H9 (cell line): ENCODE measurements at regions not wholly inside any gene's neighbourhood (a gene's known extent, or its start where the extent isn't known, plus 50 kb on each side); places are given as distances from the start of the nearest gene placed in this dataset.

ENCODE experiments used
- DNase-seq: peaks from one replicate; pipeline ENCODE4 v3.0.0-alpha.2; 2017
- H2AFZ ChIP-seq: one replicate; pipeline ENCODE4 v1.6.1; 2013; ENCODE audit warnings: mild to moderate bottlenecking, low read length, control low read depth, moderate library complexity
- H2AK5ac ChIP-seq: 2 replicates; pipeline ENCODE4 v1.6.1; 2013; ENCODE audit warnings: low read length, control low read depth, mixed read lengths; ENCODE audit not compliant: insufficient read length
- H2BK120ac ChIP-seq: one replicate; pipeline ENCODE4 v1.6.1; 2013; ENCODE audit warnings: low read depth, mild to moderate bottlenecking, low read length, control low read depth, inconsistent platforms; ENCODE audit not compliant: poor library complexity, severe bottlenecking
- H2BK12ac ChIP-seq: 2 replicates; pipeline ENCODE4 v1.6.1; 2013; ENCODE audit warnings: low read length, control low read depth, mixed read lengths, low read depth; ENCODE audit not compliant: insufficient read length
- H2BK15ac ChIP-seq: 2 replicates; pipeline ENCODE4 v1.6.1; 2013; ENCODE audit warnings: low read depth, low read length, control low read depth
- H2BK20ac ChIP-seq: one replicate; pipeline ENCODE4 v1.6.1; 2013; ENCODE audit warnings: low read depth, mild to moderate bottlenecking, low read length, control low read depth, inconsistent platforms; ENCODE audit not compliant: poor library complexity, severe bottlenecking
- H2BK5ac ChIP-seq: 2 replicates; pipeline ENCODE4 v1.6.1; 2013; ENCODE audit warnings: low read length, control low read depth, mixed read lengths; ENCODE audit not compliant: insufficient read length
- H3K14ac ChIP-seq: 2 replicates; pipeline ENCODE4 v1.6.1; 2013; ENCODE audit warnings: low read length, control low read depth; ENCODE audit not compliant: insufficient read depth
- H3K18ac ChIP-seq: 2 replicates; pipeline ENCODE4 v1.6.1; 2013; ENCODE audit warnings: low read depth, mild to moderate bottlenecking, mixed read lengths, low read length, control low read depth; ENCODE audit not compliant: insufficient read length
- H3K23ac ChIP-seq: 2 replicates; pipeline ENCODE4 v1.6.1; 2013; ENCODE audit warnings: low read length, control low read depth, mixed read lengths, low read depth; ENCODE audit not compliant: insufficient read length
- H3K23me2 ChIP-seq: 2 replicates; pipeline ENCODE4 v1.6.1; 2013; ENCODE audit warnings: low read depth, mild to moderate bottlenecking, mixed read lengths, low read length, control low read depth; ENCODE audit not compliant: insufficient read length, poor library complexity, severe bottlenecking
- H3K27ac ChIP-seq: 2 replicates; pipeline ENCODE4 v1.5.1; 2013; ENCODE audit warnings: low read length, control low read depth, mixed read lengths, low read depth; ENCODE audit not compliant: insufficient read length
- H3K27me3 ChIP-seq: 2 replicates; pipeline ENCODE4 v1.6.1; 2013; ENCODE audit warnings: low read length, control low read depth, inconsistent platforms; ENCODE audit not compliant: insufficient read depth
- H3K4ac ChIP-seq: 2 replicates; pipeline ENCODE4 v1.6.1; 2013; ENCODE audit warnings: low read depth, mild to moderate bottlenecking, control low read depth, inconsistent platforms, low read length, moderate library complexity
- H3K4me1 ChIP-seq: 2 replicates; pipeline ENCODE4 v1.6.1; 2013; ENCODE audit warnings: low read length, control low read depth, inconsistent platforms; ENCODE audit not compliant: insufficient read depth
- H3K4me2 ChIP-seq: 2 replicates; pipeline ENCODE4 v1.6.1; 2013; ENCODE audit warnings: low read length, control low read depth, mixed read lengths; ENCODE audit not compliant: insufficient read length, insufficient read depth
- H3K56ac ChIP-seq: 2 replicates; pipeline ENCODE4 v1.6.1; 2013; ENCODE audit warnings: low read depth, mild to moderate bottlenecking, mixed read lengths, low read length, control low read depth; ENCODE audit not compliant: insufficient read length
- H3K79me1 ChIP-seq: 2 replicates; pipeline ENCODE4 v1.6.1; 2013; ENCODE audit warnings: low read depth, mild to moderate bottlenecking, moderate library complexity, low read length, control low read depth, inconsistent platforms; ENCODE audit not compliant: insufficient read depth, poor library complexity, severe bottlenecking
- H3K79me2 ChIP-seq: 2 replicates; pipeline ENCODE4 v1.6.1; 2013; ENCODE audit warnings: low read length, control low read depth, inconsistent platforms; ENCODE audit not compliant: insufficient read depth
- H3K9ac ChIP-seq: 2 replicates; pipeline ENCODE4 v1.6.1; 2013; ENCODE audit warnings: low read length, control low read depth, mixed read lengths; ENCODE audit not compliant: insufficient read length; ENCODE audit errors: extremely low read depth
- H3K9me3 ChIP-seq: one replicate; pipeline ENCODE4 v1.6.1; 2013; ENCODE audit warnings: low read depth, low read length, inconsistent platforms; ENCODE audit not compliant: control insufficient read depth
- H3T11ph ChIP-seq: one replicate; pipeline ENCODE4 v1.6.1; 2013; ENCODE audit warnings: mild to moderate bottlenecking, low read length, control low read depth, inconsistent platforms
- H4K20me1 ChIP-seq: one replicate; pipeline ENCODE4 v1.6.1; 2013; ENCODE audit not compliant: control insufficient read depth, insufficient read length, insufficient read depth
- H4K5ac ChIP-seq: 2 replicates; pipeline ENCODE4 v1.6.1; 2013; ENCODE audit warnings: low read depth, mild to moderate bottlenecking, mixed read lengths, low read length, control low read depth; ENCODE audit not compliant: insufficient read length
- H4K8ac ChIP-seq: replicated peaks from 2 replicates; pipeline ENCODE4 v1.6.1; 2013; ENCODE audit warnings: low read length, control low read depth, mixed read lengths, low read depth; ENCODE audit not compliant: insufficient read length
- H4K91ac ChIP-seq: 2 replicates; pipeline ENCODE4 v1.6.1; 2013; ENCODE audit warnings: low read depth, mild to moderate bottlenecking, moderate library complexity, mixed read lengths, low read length, control low read depth; ENCODE audit not compliant: insufficient read length
- H3K27ac Mint-ChIP-seq, 3 experiments: 2 replicates in 2 of 3; 3 replicates in 1 of 3; pipeline ENCODE4 v1.8.0; 2020 to 2021; ENCODE audit warnings: mixed read lengths in 3 of 3, mild to moderate bottlenecking in 1 of 3, moderate library complexity in 1 of 3
- H3K27me3 Mint-ChIP-seq: 2 replicates; pipeline ENCODE4 v1.8.0; 2021; ENCODE audit warnings: low read depth, mild to moderate bottlenecking, moderate library complexity, mixed read lengths
- H3K36me3 Mint-ChIP-seq, 3 experiments: 2 replicates in 2 of 3; 3 replicates in 1 of 3; pipeline ENCODE4 v1.8.0; 2020 to 2021; ENCODE audit warnings: low read depth in 3 of 3, mixed read lengths in 3 of 3; ENCODE audit not compliant: insufficient read depth in 1 of 3
- H3K4me1 Mint-ChIP-seq, 2 experiments: 2 replicates each; pipeline ENCODE4 v1.8.0; 2020; ENCODE audit warnings: mixed read lengths in 2 of 2
- H3K4me3 Mint-ChIP-seq, 2 experiments: 2 replicates in 1 of 2; 3 replicates in 1 of 2; pipeline ENCODE4 v1.8.0; 2020 to 2021; ENCODE audit warnings: mild to moderate bottlenecking in 2 of 2, mixed read lengths in 2 of 2, moderate library complexity in 1 of 2
- H3K9me3 Mint-ChIP-seq, 2 experiments: 2 replicates in 1 of 2; 3 replicates in 1 of 2; pipeline ENCODE4 v1.8.0; 2020; ENCODE audit warnings: mild to moderate bottlenecking in 2 of 2, mixed read lengths in 2 of 2, moderate library complexity in 1 of 2
- CTCF ChIP-seq: fragments of 200-600 bp; sonication (generic); conservative IDR thresholded peaks from 3 replicates; pipeline ENCODE4 v1.8.0; 2021; ENCODE audit warnings: antibody characterized with exemption, mild to moderate bottlenecking

- Histone ChIP-seq H3K79me2 (no peaks in the 10 kb centered on the region), H3K4ac (no peak overlapping the region), H3K27ac (no peak overlapping the region), H2BK12ac (no peak overlapping the region), H3K18ac (no peak overlapping the region), H4K5ac (no peak overlapping the region), H3K79me1 (no peaks in the 10 kb centered on the region), H2BK20ac (no peak overlapping the region), H3K23ac (no peak overlapping the region), H2AK5ac (no peak overlapping the region), H2BK120ac (no peak overlapping the region), H3K9ac (no peak overlapping the region), H3K4me2 (no peak overlapping the region), H2AFZ (no peak overlapping the region), H3K9me3 (no peaks in the 10 kb centered on the region), H3K27me3 (no peaks in the 10 kb centered on the region), H4K8ac (no peak overlapping the region), H3K14ac (no peak overlapping the region), H4K91ac (no peak overlapping the region), H2BK15ac (no peak overlapping the region), H3T11ph (no peak overlapping the region), H3K56ac (no peak overlapping the region), H4K20me1 (no peaks in the 10 kb centered on the region), H3K23me2 (no peaks in the 10 kb centered on the region), H2BK5ac (no peak overlapping the region), H3K4me1 (no peaks in the 10 kb centered on the region)
- Mint-ChIP-seq H3K4me1 (peaks cover 7 to 13% of the 10 kb centered on the region in 2 experiments), H3K27me3 (peaks cover 2% of the 10 kb centered on the region; the same call in 1 of the 2 replicates), H3K36me3 (peaks cover 0 to 8% (median 0%) of the 10 kb centered on the region in 3 experiments; a peak in 2 of 7 replicates), H3K4me3 (no peak overlapping the region), H3K9me3 (peaks cover 11 to 13% of the 10 kb centered on the region in 2 experiments; a peak in 3 of 5 replicates), H3K27ac (no peak overlapping the region)
- DNase-seq = no peak
- no peak for TF ChIP-seq CTCF
Observed at GRCh38 chr10:104574838-104575237, 66.3 kb upstream of the SORCS3 start.
